A549 (cell line): ENCODE measurements at regions not wholly inside any gene's neighbourhood (a gene's known extent, or its start where the extent isn't known, plus 50 kb on each side); places are given as distances from the start of the nearest gene placed in this dataset.

Experiments
- ATAC-seq, 2 experiments: fragments of 200-7000 bp in 1 of 2; fragments of >200 bp in 1 of 2; cut with Nextera tagmentation in 1 of 2; cut with Tn5 transposase in 1 of 2; 3 replicates each; pipeline versions ENCODE4 v1.8.0 to v1.9.1; 2018 to 2020; ENCODE audit warnings: mild to moderate bottlenecking in 1 of 2, moderate library complexity in 1 of 2
- CTCF ChIA-PET: fragments of 300-600 bp; sonication (Branson Sonifier 250); formaldehyde crosslinking; extraction: SDS; loops from one replicate; lab custom pipeline; 2021; ENCODE audit warnings: antibody characterized with exemption, inconsistent platforms; lab: Yijun Ruan, JAX
- POLR2A ChIA-PET: fragments of 350-600 bp; formaldehyde crosslinking; extraction: SDS; loops from one replicate; lab custom pipeline; 2021; ENCODE audit warnings: antibody characterized with exemption, inconsistent platforms; lab: Yijun Ruan, JAX
- DNase-seq, 2 experiments: peaks; one replicate each; pipeline versions ENCODE4 v3.0.0 to v3.0.0-alpha.2; 2011 to 2016; ENCODE audit warnings: low read depth in 1 of 2, low spot score in 1 of 2
- FAIRE-seq: peaks from 2 replicates; lab custom pipeline; 2011; peaks lifted over from hg19 to GRCh38; lab: Jason Lieb, UNC
- H3K27ac ChIP-seq, 2 experiments: fragments of >200 bp; sonication (Bioruptor Twin); formaldehyde crosslinking; 3 replicates each; pipeline ENCODE4 v1.5.1; 2016 to 2017
- H3K4me1 ChIP-seq: fragments of >200 bp; sonication (Bioruptor Twin); formaldehyde crosslinking; 3 replicates; pipeline ENCODE4 v1.6.1; 2016
- H3K4me2 ChIP-seq: fragments of >200 bp; sonication (Bioruptor Twin); formaldehyde crosslinking; 3 replicates; pipeline ENCODE4 v1.6.1; 2016
- H3K4me3 ChIP-seq: fragments of >200 bp; sonication (Bioruptor Twin); formaldehyde crosslinking; 3 replicates; pipeline ENCODE4 v1.5.1; 2016
- H3K9me3 ChIP-seq: fragments of >200 bp; sonication (Bioruptor Twin); formaldehyde crosslinking; 3 replicates; pipeline ENCODE4 v1.6.1; 2016
- CBX8 ChIP-seq: fragments of 200-600 bp; sonication (generic); IDR thresholded peaks from 2 replicates; pipeline ENCODE4 v1.6.1; 2016
- CHD2 ChIP-seq: fragments of 150-350 bp; IDR thresholded peaks from 2 replicates; pipeline ENCODE4 v1.6.1; 2014; ENCODE audit warnings: low read length; ENCODE audit not compliant: partially characterized antibody
- EHF ChIP-seq: fragments of 250-450 bp; sonication (Bioruptor Pico); IDR thresholded peaks from 2 replicates; pipeline ENCODE4 v1.5.0; 2020; ENCODE audit warnings: mild to moderate bottlenecking
- FOSB ChIP-seq: fragments of 250-450 bp; sonication (Bioruptor Pico); IDR thresholded peaks from 2 replicates; pipeline ENCODE4 v1.5.0; 2020; ENCODE audit warnings: mild to moderate bottlenecking, moderate library complexity
- HDAC2 ChIP-seq: fragments of 200-600 bp; sonication (generic); IDR thresholded peaks from 2 replicates; pipeline ENCODE4 v1.6.1; 2016
- HEYL ChIP-seq: fragments of 250-450 bp; sonication (Bioruptor Pico); IDR thresholded peaks from 2 replicates; pipeline ENCODE4 v1.8.0; 2021; ENCODE audit warnings: mild to moderate bottlenecking, moderate library complexity
- HOXA7 ChIP-seq: fragments of 250-450 bp; sonication (Bioruptor Pico); IDR thresholded peaks from 2 replicates; pipeline ENCODE4 v1.5.0; 2020; ENCODE audit warnings: mild to moderate bottlenecking, moderate library complexity
- JUN ChIP-seq, 2 experiments: fragments of >200 bp; sonication (Bioruptor Twin); formaldehyde crosslinking; IDR thresholded peaks; 2 replicates in 1 of 2; 3 replicates in 1 of 2; pipeline ENCODE4 v1.6.1; 2016 to 2017
- JUNB ChIP-seq: fragments of >200 bp; sonication (Bioruptor Twin); formaldehyde crosslinking; IDR thresholded peaks from 2 replicates; pipeline ENCODE4 v1.6.1; 2016
- MAZ ChIP-seq: fragments of 150-350 bp; IDR thresholded peaks from 2 replicates; pipeline ENCODE4 v1.6.1; 2014; ENCODE audit warnings: antibody characterized with exemption, low read depth, low read length, borderline replicate concordance
- MYC ChIP-seq: IDR thresholded peaks from 2 replicates; pipeline ENCODE4 v1.6.1; 2012; ENCODE audit warnings: mild to moderate bottlenecking, inconsistent platforms, low read length, improper control_type of control experiment, borderline replicate concordance
- NR3C1 ChIP-seq: fragments of >200 bp; sonication (Bioruptor Twin); formaldehyde crosslinking; IDR thresholded peaks from 3 replicates; pipeline ENCODE4 v1.6.1; 2017
- PHF8 ChIP-seq: fragments of 200-600 bp; sonication (generic); IDR thresholded peaks from 2 replicates; pipeline ENCODE4 v1.6.1; 2016; ENCODE audit warnings: low read depth, mild to moderate bottlenecking, antibody characterized with exemption, moderate library complexity, borderline replicate concordance
- POLR2A ChIP-seq: IDR thresholded peaks from 2 replicates; pipeline ENCODE4 v1.6.1; 2012; ENCODE audit warnings: mild to moderate bottlenecking, low read length
- RAD21 ChIP-seq, 2 experiments: fragments of >200 bp in 1 of 2; sonication (Bioruptor Twin) in 1 of 2; formaldehyde crosslinking in 1 of 2; IDR thresholded peaks in 1 of 2; conservative IDR thresholded peaks in 1 of 2; 2 replicates in 1 of 2; 3 replicates in 1 of 2; pipeline ENCODE4 v1.6.1; 2012 to 2018; ENCODE audit warnings: inconsistent platforms in 1 of 2
- RARB ChIP-seq: fragments of 250-450 bp; sonication (Bioruptor Pico); IDR thresholded peaks from 2 replicates; pipeline ENCODE4 v1.8.0; 2021; ENCODE audit warnings: mild to moderate bottlenecking, moderate library complexity
- RCOR1 ChIP-seq: fragments of 150-350 bp; IDR thresholded peaks from 2 replicates; pipeline ENCODE4 v1.6.1; 2014; ENCODE audit warnings: antibody characterized with exemption, low read length, low read depth
- ZFP36 ChIP-seq: fragments of 450-650 bp; IDR thresholded peaks from 2 replicates; pipeline ENCODE4 v1.6.1; 2014; ENCODE audit warnings: borderline replicate concordance; ENCODE audit not compliant: partially characterized antibody
- ZSCAN20 ChIP-seq: fragments of 250-450 bp; sonication (Bioruptor Pico); IDR thresholded peaks from 2 replicates; pipeline ENCODE4 v1.8.0; 2022; ENCODE audit warnings: mild to moderate bottlenecking, moderate library complexity
- WGBS: methylation state at CpG from one replicate; pipeline ENCODE4 v1.1.6; 2017; ENCODE audit errors: missing lambda C conversion rate; 5-methylcytosine and 5-hydroxymethylcytosine counted together
- TF ChIP-seq, protein P1 (sequence below): IDR thresholded peaks from 2 replicates; pipeline ENCODE4 v1.6.1; 2012
- TF ChIP-seq, protein P2 (sequence below): IDR thresholded peaks from 2 replicates; pipeline ENCODE4 v1.6.1; 2012; ENCODE audit warnings: low read depth, borderline replicate concordance
- TF ChIP-seq, protein P3 (sequence below): fragments of 250-450 bp; sonication (Bioruptor Pico); IDR thresholded peaks from 2 replicates; pipeline ENCODE4 v1.5.0; 2020; ENCODE audit warnings: low read depth, mild to moderate bottlenecking, moderate library complexity
- TF ChIP-seq, protein P4 (sequence below): fragments of >200 bp; sonication (Bioruptor Twin); formaldehyde crosslinking; IDR thresholded peaks from 3 replicates; pipeline ENCODE4 v1.6.1; 2016
- TF ChIP-seq, protein P5 (sequence below): fragments of 200-600 bp; sonication (generic); IDR thresholded peaks from 2 replicates; pipeline ENCODE4 v1.6.1; 2016; ENCODE audit warnings: antibody characterized with exemption, mild to moderate bottlenecking, moderate library complexity
- TF ChIP-seq, protein P6 (sequence below): IDR thresholded peaks from 2 replicates; pipeline ENCODE4 v1.6.1; 2012
- TF ChIP-seq, protein P7 (sequence below): fragments of 450-650 bp; IDR thresholded peaks from 2 replicates; pipeline ENCODE4 v1.6.1; 2014; ENCODE audit warnings: antibody characterized with exemption

DNA sequence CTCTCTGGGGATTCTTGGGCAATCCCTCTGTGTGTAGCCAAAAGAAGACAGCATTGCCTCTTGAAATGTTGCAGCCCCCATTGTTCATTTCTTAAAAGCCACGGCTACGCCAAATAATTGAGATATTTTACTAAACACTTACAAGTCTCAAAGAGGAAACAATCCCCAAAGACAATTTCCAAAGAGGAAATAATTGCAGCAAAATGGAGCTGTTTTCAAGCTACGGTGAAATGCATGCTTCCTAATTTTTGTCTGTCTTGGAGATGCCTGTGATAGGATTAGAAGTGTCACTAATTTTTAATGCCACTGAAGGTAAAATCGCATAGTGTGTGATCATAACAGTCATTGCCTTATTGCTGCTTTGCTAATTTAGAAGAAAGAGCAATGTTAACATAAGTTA lies 72.9 kb upstream of the NAMPT start:
- H3K27ac ChIP-seq = peak overlapping the region in 1 of 2 experiments; percentile 22; a peak in 1 of 6 replicates
- no peak overlapping the region for H3K4me3 ChIP-seq
- TF ChIP-seq HDAC2 = no peak
- TF ChIP-seq NR3C1 = no peak
- TF ChIP-seq HOXA7 (CRISPR knock-in tag) = no peak
- TF ChIP-seq, protein P1, sequence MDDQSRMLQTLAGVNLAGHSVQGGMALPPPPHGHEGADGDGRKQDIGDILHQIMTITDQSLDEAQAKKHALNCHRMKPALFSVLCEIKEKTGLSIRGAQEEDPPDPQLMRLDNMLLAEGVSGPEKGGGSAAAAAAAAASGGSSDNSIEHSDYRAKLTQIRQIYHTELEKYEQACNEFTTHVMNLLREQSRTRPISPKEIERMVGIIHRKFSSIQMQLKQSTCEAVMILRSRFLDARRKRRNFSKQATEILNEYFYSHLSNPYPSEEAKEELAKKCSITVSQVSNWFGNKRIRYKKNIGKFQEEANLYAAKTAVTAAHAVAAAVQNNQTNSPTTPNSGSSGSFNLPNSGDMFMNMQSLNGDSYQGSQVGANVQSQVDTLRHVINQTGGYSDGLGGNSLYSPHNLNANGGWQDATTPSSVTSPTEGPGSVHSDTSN = no peak
- TF ChIP-seq MAZ = no peak
- no peak for TF ChIP-seq PHF8
- TF ChIP-seq, protein P2, sequence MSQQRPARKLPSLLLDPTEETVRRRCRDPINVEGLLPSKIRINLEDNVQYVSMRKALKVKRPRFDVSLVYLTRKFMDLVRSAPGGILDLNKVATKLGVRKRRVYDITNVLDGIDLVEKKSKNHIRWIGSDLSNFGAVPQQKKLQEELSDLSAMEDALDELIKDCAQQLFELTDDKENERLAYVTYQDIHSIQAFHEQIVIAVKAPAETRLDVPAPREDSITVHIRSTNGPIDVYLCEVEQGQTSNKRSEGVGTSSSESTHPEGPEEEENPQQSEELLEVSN = no peak
- no peak for TF ChIP-seq RCOR1
- TF ChIP-seq, protein P3, sequence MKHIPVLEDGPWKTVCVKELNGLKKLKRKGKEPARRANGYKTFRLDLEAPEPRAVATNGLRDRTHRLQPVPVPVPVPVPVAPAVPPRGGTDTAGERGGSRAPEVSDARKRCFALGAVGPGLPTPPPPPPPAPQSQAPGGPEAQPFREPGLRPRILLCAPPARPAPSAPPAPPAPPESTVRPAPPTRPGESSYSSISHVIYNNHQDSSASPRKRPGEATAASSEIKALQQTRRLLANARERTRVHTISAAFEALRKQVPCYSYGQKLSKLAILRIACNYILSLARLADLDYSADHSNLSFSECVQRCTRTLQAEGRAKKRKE (CRISPR knock-in tag) = no peak
- no peak for TF ChIP-seq ZSCAN20 (CRISPR knock-in tag)
- TF ChIP-seq CHD2 = no peak
- TF ChIP-seq EHF = no peak
- TF ChIP-seq, protein P4, sequence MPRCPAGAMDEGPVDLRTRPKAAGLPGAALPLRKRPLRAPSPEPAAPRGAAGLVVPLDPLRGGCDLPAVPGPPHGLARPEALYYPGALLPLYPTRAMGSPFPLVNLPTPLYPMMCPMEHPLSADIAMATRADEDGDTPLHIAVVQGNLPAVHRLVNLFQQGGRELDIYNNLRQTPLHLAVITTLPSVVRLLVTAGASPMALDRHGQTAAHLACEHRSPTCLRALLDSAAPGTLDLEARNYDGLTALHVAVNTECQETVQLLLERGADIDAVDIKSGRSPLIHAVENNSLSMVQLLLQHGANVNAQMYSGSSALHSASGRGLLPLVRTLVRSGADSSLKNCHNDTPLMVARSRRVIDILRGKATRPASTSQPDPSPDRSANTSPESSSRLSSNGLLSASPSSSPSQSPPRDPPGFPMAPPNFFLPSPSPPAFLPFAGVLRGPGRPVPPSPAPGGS = no peak
- TF ChIP-seq POLR2A = no peak
- no peak for TF ChIP-seq JUNB
- no peak for TF ChIP-seq CBX8
- no peak for TF ChIP-seq RARB (CRISPR knock-in tag)
- 0 out of 3 replicates have a peak, but pooled peaks cover 3% of the 10 kb centered on the region for H3K9me3 ChIP-seq
- H3K4me2 ChIP-seq = no peak overlapping the region
- DNase-seq (no peak), ATAC-seq (no peak), FAIRE-seq (no peak)
- ChIA-PET CTCF (interaction anchor here (0.5 kb wide), 1 partner anchor 608 kb away, joined by 4 read pairs; no protein-coding TSS in a partner anchor), POLR2A (interaction anchor here (1.0 kb wide), 1 partner anchor 73 kb away, joined by 4 read pairs; the partner anchor contains the start of gene NAMPT)
- H3K4me1 ChIP-seq = no peaks in the 10 kb centered on the region; the same call in 2 of the 3 replicates
- 80% methylated on average over 4 of the region's 4 CpGs for WGBS

DNA sequence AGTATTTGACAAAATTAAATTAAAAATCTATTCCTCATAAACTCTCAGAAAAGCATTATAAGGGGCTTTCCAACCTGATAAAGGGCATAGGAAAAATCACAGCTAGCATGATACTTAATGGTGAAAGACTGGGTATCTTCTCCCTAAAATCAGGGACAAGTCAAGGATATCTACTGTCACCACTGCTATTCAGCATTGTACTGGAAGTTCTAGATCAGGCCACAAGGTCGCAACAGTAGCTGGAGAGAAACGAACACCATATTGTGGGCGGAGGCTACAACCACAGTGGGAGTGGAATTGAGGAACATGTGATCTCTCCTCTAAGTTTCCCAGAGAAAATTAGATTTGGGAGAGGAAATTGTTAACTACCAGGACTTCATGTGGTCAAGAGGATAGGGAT lies 70.0 kb upstream of the NAMPT start:
- TF ChIP-seq ZFP36 = no peak
- TF ChIP-seq CHD2 = no peak
- no peak for TF ChIP-seq HEYL (CRISPR knock-in tag)
- TF ChIP-seq RAD21 (conservative IDR thresholded peaks at IDR 0.05 in 1 of 2, IDR thresholded peaks at IDR 0.05 in 1 of 2) = no peak
- TF ChIP-seq RARB (CRISPR knock-in tag) = no peak
- TF ChIP-seq, protein P5, sequence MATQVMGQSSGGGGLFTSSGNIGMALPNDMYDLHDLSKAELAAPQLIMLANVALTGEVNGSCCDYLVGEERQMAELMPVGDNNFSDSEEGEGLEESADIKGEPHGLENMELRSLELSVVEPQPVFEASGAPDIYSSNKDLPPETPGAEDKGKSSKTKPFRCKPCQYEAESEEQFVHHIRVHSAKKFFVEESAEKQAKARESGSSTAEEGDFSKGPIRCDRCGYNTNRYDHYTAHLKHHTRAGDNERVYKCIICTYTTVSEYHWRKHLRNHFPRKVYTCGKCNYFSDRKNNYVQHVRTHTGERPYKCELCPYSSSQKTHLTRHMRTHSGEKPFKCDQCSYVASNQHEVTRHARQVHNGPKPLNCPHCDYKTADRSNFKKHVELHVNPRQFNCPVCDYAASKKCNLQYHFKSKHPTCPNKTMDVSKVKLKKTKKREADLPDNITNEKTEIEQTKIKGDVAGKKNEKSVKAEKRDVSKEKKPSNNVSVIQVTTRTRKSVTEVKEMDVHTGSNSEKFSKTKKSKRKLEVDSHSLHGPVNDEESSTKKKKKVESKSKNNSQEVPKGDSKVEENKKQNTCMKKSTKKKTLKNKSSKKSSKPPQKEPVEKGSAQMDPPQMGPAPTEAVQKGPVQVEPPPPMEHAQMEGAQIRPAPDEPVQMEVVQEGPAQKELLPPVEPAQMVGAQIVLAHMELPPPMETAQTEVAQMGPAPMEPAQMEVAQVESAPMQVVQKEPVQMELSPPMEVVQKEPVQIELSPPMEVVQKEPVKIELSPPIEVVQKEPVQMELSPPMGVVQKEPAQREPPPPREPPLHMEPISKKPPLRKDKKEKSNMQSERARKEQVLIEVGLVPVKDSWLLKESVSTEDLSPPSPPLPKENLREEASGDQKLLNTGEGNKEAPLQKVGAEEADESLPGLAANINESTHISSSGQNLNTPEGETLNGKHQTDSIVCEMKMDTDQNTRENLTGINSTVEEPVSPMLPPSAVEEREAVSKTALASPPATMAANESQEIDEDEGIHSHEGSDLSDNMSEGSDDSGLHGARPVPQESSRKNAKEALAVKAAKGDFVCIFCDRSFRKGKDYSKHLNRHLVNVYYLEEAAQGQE = no peak
- no peak for TF ChIP-seq FOSB (CRISPR knock-in tag)
- no peak for TF ChIP-seq JUN (IDR thresholded peaks at IDR 0.05)
- no peak for TF ChIP-seq RCOR1
- TF ChIP-seq, protein P6, sequence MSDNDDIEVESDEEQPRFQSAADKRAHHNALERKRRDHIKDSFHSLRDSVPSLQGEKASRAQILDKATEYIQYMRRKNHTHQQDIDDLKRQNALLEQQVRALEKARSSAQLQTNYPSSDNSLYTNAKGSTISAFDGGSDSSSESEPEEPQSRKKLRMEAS = no peak
- no peak for TF ChIP-seq PHF8
- no peak for TF ChIP-seq MYC
- TF ChIP-seq, protein P7, sequence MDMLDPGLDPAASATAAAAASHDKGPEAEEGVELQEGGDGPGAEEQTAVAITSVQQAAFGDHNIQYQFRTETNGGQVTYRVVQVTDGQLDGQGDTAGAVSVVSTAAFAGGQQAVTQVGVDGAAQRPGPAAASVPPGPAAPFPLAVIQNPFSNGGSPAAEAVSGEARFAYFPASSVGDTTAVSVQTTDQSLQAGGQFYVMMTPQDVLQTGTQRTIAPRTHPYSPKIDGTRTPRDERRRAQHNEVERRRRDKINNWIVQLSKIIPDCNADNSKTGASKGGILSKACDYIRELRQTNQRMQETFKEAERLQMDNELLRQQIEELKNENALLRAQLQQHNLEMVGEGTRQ = no peak

More for the DNA sequence above, 70.0 kb upstream of the NAMPT start:
- 77% methylated on average over 3 of the region's 3 CpGs for WGBS
- H3K4me1 ChIP-seq = no peaks in the 10 kb centered on the region; the same call in 2 of the 3 replicates
- no peak for DNase-seq
- peak in 1 of 2 experiments; percentile 65; a peak in 3 of 6 replicates for ATAC-seq
- ChIA-PET POLR2A (no interaction called here), CTCF (no interaction called here)
- H3K9me3 ChIP-seq = peaks cover 11% of the 10 kb centered on the region; the same call in 2 of the 3 replicates
- no peak overlapping the region for H3K27ac ChIP-seq
- FAIRE-seq = no peak
- H3K4me2 ChIP-seq = no peak overlapping the region
- no peak overlapping the region for H3K4me3 ChIP-seq
